GM21717 (cell line): ENCODE measurements at regions not wholly inside any gene's neighbourhood (a gene's known extent, or its start where the extent isn't known, plus 50 kb on each side); places are given as distances from the start of the nearest gene placed in this dataset.

ENCODE experiments used
- ATAC-seq: cut with Tn5 transposase; IDR thresholded peaks from one replicate; pipeline ENCODE4 v1.9.1; 2021; ENCODE audit warnings: mild to moderate bottlenecking, moderate library complexity; ENCODE audit not compliant: unreplicated experiment

GRCh38 chrX:13110433-13111324, 66.3 kb upstream of the FAM9C start:
- no peak for ATAC-seq

DNA sequence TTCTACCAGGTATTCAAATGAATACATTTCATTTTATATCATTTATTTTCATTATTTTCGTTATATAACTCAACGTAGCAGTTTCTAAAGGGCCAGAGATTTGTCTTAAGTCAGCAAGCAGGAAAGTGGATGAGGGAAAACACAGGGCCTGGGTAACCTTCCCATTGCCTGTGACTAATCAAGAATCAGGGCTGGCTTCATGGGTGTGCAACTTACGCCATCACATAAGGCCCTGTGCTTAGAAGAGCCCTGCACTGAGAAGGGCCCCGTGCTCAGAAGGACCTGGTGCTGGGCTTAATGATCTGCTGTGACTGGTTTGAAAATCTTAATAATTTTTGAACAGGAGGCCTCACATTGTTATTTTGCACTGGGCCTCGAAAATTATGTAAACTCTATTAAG, 65.4 kb upstream of the FAM9C start:
- ATAC-seq = no peak

DNA sequence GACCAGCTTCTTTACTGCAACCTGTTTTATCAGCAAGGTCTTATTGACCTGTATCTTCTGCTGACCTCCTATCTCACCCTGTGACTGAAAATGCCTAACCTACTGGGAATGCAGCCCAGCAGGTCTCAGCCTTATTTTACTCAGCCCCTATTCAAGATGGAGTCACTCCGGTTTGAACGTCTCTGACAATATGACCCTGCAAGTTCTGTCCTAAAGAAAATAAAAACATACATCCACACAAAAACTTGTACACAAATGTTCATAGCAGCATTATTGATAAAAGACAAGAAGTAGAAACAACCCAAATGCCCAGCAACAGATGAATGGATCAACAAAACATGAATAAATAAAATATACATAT, 59.5 kb upstream of the FAM9C start:
- no peak for ATAC-seq

GRCh38 chrX:13103188-13103913, 58.9 kb upstream of the FAM9C start:
- ATAC-seq = no peak

GRCh38 chrX:13102636-13103035, 58.2 kb upstream of the FAM9C start:
- no peak for ATAC-seq

DNA sequence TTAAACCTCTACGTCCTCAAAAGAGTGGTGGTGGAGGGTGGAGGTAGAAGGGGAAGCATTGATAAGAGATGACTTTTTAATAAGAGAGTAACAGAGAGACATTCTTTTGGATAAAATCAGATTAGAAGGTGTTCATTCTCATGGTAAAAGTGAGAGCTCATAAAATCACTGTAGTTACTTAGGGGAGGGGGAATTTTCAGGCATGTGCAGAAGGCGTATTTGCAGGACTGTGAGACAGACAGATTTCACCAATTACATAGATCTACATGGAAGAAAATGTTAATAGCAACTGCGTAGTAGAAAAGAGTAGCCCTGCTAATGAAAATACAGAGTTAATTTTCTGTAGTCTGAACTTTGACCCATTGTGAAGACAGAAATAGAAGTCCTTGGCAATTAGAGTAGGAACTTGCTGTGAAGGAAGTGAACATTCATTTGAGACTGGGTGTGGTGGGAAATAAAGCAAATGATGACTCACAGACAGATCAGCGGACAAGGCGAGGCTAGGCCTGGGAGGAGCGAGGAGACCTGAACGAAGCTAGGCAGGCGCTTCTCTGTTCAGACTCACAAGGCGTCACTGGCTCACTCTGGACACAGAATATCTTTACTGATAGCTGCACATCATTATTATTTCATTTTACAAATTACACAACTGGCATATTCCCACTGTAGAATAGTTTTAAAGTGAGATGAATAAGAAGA, 57.2 kb upstream of the FAM9C start:
- ATAC-seq = no peak

GRCh38 chrX:13099121-13099520, 54.7 kb upstream of the FAM9C start:
- ATAC-seq = no peak

GRCh38 chrX:13096728-13097127, 52.3 kb upstream of the FAM9C start:
- no peak for ATAC-seq

- ATAC-seq = no peak
These were observed 50.5 kb upstream of the FAM9C start for GRCh38 chrX:13094828-13095341.

GRCh38 chrX:13094374-13094773, 50.0 kb upstream of the FAM9C start:
- ATAC-seq = no peak
